ENCODE measurements at regions not wholly inside any gene's neighbourhood (a gene's known extent, or its start where the extent isn't known, plus 50 kb on each side); places are given as distances from the start of the nearest gene placed in this dataset.

- DNase-seq = no peak
Observed at GRCh38 chr20:39277185-39277584, 315.0 kb downstream of the DHX35 start.

- DNase-seq = no peak
Observed at GRCh38 chr20:39270837-39271604, 308.9 kb downstream of the DHX35 start.

GRCh38 chr20:39269493-39270217 lies 307.5 kb downstream of the DHX35 start:
- DNase-seq = no peak

DNA sequence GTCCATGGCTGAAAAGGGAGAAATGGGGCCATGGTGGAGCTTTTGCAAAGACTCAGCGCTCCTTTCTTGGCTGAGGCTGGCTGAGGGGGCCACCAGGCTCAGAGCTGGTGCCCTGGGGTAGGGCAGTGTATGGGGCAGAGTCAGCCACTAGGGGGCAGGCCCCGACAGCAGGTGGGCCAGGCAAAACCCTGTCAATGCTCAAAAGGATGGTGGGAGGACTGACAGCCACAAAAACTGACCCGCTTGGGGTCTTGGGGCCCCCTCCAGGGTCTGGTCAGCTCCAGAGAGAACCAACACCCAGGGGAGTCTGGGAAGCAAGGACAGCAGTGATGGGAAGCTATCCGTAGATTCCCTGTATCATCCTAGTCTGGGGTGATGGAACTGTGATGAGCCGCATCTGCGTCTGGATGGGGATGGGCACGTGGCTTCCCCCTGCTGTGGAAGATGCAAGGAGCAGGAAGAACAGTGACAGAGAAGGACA lies 306.9 kb downstream of the DHX35 start:
- peak; percentile 2 for DNase-seq

GRCh38 chr20:39268491-39268951 lies 306.4 kb downstream of the DHX35 start:
- no peak for DNase-seq

- DNase-seq = no peak
Observed at GRCh38 chr20:39266989-39267388, 304.8 kb downstream of the DHX35 start.

DNA sequence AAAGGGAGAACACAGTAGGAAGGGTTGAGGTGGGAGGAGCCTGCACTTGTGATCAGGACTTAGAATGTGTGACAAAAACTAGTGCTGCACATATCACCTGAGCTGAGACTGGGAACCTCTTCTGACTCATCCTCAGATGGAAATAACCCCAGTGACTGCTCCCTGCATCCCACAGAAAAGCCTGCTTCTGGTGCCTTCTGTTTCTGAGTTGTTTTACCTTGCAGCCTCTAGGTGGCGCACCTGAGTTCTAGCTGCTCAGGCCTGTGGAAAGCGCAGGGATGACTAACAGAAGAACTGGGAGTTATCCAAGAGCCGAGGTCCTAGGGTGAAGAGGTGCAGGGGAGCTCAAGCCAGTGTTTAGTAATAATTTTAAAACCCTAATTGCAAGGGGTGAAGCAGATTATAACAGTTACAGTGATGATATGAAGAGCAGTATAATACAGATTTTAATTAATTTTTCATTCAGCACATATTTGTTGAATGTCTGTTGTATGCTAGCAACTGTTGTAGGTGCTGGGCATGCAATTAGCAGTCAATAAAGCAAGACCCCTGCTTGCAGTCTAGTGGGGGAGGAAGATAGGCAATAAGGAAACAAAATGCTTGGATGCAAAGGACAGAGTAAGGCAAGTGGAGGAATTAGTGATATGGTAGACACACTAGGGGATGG lies 302.5 kb downstream of the DHX35 start:
- DNase-seq = peak; percentile 12

DNA sequence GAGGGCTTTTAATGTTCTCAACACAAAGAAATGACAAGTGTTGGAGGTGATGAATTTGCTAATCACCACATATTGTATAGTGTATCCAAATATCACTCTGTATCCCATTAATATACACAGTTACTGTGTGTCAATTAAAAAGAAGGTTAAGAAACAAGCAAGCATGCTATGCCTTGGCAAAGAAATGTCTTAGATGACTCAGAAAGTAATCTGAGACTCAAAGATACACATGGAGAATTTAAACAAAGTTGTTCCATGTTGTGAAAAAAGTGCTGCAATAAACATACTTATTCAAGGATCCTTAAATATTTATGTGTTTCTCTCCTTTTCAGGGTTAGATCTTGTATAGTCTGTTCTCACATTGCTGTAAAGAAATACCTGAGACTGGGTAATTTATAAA lies 300.9 kb downstream of the DHX35 start:
- no peak for DNase-seq

- no peak for DNase-seq
Observed at GRCh38 chr20:39259808-39260207, 297.7 kb downstream of the DHX35 start.

- no peak for DNase-seq
Observed at GRCh38 chr20:39259010-39259803, 297.1 kb downstream of the DHX35 start.

DNA sequence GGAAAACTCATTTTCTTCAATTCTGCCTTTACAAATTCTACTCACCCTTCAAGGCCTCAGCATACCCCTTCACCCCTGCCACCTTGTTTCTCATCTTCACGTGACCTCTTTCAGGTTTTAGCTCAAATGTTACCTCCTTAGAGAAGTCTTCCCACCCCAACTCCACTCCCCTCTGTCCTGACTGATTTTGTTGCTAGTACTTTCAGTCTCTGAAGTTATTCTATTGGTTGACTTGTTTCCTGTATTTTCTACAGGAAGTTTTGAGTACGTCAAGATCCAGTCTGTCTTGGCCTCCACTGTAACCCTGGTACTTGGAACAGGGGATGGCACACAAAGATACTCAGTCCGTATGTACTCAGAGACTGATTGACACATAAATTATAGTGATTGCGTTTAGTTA lies 296.1 kb downstream of the DHX35 start:
- no peak for DNase-seq

DNA sequence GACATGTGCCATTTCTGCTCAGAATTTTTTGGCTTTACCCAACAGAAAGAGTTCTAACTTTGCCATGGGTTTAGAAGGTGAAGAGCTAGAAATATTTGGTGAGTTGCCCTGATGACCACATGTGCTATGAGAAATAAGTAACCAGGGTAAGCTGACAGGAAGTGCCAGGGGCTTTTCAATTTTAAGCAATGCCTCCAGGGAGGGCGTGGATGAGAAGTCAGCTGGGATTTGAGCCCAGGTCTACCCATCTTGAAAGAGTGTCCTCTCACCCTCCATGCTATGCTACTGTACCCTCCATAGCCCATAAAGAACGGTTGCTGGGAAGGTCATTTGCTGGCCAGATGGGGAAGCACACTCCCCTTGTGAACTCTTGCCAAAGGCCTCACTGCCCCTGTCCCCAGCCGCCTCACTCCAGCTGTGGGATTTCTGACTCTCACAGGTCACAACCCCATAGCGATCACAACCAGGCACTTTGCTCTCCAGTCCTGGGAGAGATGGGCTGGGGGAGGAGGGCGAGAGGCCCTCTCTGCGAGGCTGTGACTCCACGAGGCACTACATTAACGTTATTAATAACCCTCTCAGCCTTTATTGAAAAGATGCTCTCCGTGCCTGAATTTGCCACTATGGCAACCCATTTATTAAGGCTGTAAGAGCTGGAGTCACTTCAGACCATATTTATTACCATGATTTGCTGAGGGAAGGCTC lies 291.1 kb downstream of the DHX35 start:
- no peak for DNase-seq

DNA sequence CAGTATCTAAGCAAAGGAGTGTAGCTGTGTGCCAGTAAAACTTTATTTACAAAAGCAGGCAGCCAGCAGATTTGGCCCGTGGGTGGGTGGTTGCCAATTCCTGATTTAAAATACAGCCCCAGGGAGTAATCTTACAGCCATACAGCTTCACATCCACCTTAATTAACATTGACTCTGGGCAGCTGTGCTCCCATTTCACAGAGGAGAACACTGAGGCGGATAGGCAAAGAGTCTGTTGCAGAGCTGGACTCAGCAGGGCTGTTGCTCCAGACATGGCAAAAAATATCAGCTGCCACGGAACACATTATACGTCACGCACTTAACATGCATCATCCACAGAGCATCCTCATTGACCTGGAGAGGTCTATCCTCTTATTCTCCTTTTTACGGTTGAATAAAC lies 289.9 kb downstream of the DHX35 start:
- no peak for DNase-seq

GRCh38 chr20:39249798-39250197 lies 287.7 kb downstream of the DHX35 start:
- no peak for DNase-seq

DNA sequence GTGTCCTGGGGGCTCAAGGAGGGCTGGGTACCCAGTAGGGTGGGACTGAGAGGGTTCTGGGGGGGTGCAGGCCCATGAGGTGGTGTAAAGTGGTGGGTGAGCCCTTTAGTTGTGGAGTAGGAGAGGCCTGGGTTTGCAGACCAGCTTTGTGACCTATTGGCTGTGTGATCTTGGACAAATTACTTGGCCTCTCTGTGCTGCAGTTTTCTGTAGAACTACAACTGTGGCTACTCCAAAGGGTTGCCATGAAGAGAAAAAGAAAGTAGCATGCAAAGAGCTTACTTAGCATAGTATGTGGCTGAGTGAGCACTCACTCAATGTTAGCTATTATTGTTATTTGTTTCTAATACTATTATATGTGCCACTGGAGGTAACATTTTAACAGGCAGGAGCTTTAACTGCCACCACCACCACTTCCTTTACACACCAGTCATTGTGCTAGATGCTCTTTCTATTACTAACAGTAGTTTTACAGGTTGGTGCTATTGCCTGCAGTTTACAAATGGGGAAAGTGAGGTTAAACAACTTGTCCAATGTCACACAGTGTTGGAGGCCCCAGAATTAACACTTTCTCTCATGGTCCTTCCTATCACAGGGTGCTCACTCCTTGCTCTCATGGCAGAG lies 286.8 kb downstream of the DHX35 start:
- DNase-seq = no peak

DNA sequence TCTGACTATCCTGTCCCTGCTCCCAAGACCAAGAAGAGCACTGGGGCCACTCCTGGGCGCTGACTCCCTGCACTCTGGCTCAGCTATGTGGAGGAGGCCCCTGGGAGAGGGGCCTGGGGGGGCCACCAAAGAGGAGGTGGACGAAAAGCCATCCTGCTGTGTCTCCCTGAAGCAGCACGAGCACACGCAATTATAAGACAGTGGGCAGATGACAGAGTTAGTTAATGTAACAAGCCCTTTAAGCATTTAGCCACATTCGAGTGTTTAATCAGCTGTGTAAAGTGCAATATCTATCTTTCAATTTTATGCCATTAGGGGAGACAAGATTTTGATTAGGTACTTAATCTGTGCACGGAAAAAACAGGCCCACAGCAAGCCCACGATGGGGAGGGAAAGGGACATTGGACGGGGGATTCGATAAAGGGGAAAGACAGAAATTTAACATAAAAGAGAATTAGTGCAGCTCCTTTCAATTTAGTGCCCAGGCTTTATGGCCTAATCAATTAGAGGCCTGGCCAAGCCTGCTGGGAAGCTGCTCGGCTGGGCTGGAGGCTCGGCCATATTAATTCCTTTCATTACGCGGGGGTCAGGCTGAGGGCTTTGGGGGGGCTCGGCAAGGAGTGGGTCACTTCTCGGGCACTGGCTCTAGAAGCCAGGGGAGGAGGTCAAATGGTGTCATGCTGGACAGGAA lies 286.2 kb downstream of the DHX35 start:
- no peak for DNase-seq

DNA sequence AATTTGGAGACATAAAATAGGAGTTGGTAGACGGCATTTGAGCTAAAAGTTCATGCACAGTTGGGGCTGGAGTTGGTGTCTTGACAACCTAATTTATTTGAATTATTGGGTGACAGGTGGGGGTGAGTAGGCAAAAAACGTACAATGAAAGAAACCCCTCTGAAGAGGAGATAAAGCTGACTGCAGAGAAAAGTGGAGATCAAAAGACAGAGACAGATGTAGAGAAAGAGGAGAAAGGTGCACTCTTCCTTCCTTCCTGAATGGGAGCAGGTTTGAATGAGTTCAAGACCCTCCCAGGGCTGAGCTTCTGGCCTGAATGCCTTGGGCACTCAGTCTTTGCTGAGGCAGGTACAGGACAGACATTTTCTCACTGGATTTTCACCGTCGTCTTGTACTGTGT lies 284.3 kb downstream of the DHX35 start:
- DNase-seq = no peak

GRCh38 chr20:39245685-39246311 lies 283.7 kb downstream of the DHX35 start:
- no peak for DNase-seq

GRCh38 chr20:39243962-39244361 lies 281.8 kb downstream of the DHX35 start:
- DNase-seq = no peak

GRCh38 chr20:39242614-39243013 lies 280.5 kb downstream of the DHX35 start:
- no peak for DNase-seq
